T-cell (primary cell): ENCODE measurements at regions not wholly inside any gene's neighbourhood (a gene's known extent, or its start where the extent isn't known, plus 50 kb on each side); places are given as distances from the start of the nearest gene placed in this dataset.

ENCODE experiments used
- ATAC-seq, 4 experiments: fragments of 200-7000 bp in 3 of 4; fragments of 150-1000 bp in 1 of 4; cut with Tn5 transposase; replicated peaks in 1 of 4; 1 replicate in 3 of 4; 2 replicates in 1 of 4; pipeline ENCODE4 v1.10.0; 2021; ENCODE audit warnings: moderate library complexity in 3 of 4, mild to moderate bottlenecking in 2 of 4, moderate number of reproducible peaks in 1 of 4
- CTCF ChIA-PET, 2 donors: fragments of 300-600 bp; sonication (Branson Sonifier 250); formaldehyde crosslinking; loops; one replicate each; lab custom pipeline; 2022; ENCODE audit warnings: antibody characterized with exemption in 2 of 2; lab: Charles Lee
- POLR2A ChIA-PET, 2 donors: fragments of 300-600 bp; sonication (Branson Sonifier 250); formaldehyde crosslinking; loops; one replicate each; lab custom pipeline; 2022; ENCODE audit warnings: antibody characterized with exemption in 2 of 2; lab: Charles Lee
- DNase-seq, 35 experiments: peaks; one replicate each; pipeline versions ENCODE4 v3.0.0 to v3.0.0-alpha.2; 2013 to 2023
- H3K27ac ChIP-seq: one replicate; pipeline ENCODE4 v1.5.1; 2013; ENCODE audit warnings: low read length
- H3K27me3 ChIP-seq, 2 experiments: replicated peaks in 1 of 2; 1 replicate in 1 of 2; 2 replicates in 1 of 2; pipeline versions ENCODE4 v1.6.1 to v1.7.0; 2013; ENCODE audit warnings: low read length in 1 of 2, mixed read lengths in 1 of 2; ENCODE audit not compliant: control insufficient read depth in 2 of 2, insufficient read depth in 2 of 2; ENCODE audit errors: extremely low read depth in 1 of 2
- H3K36me3 ChIP-seq, 2 donors: 1 replicate in 1 of 2; 2 replicates in 1 of 2; pipeline versions ENCODE4 v1.6.1 to v1.7.0; 2013; ENCODE audit warnings: low read length in 1 of 2; ENCODE audit not compliant: control insufficient read depth in 2 of 2, insufficient read depth in 1 of 2; ENCODE audit errors: extremely low read depth in 1 of 2
- H3K4me1 ChIP-seq, 2 experiments: 1 replicate in 1 of 2; 2 replicates in 1 of 2; pipeline versions ENCODE4 v1.6.1 to v1.7.0; 2013; ENCODE audit warnings: low read length in 2 of 2, mixed read lengths in 1 of 2; ENCODE audit not compliant: insufficient read depth in 2 of 2, control insufficient read depth in 1 of 2; ENCODE audit errors: extremely low read depth in 1 of 2
- H3K4me3 ChIP-seq, 2 donors: 1 replicate in 1 of 2; 2 replicates in 1 of 2; pipeline versions ENCODE4 v1.5.1 to v1.7.0; 2013; ENCODE audit warnings: mild to moderate bottlenecking in 2 of 2, low read length in 1 of 2, moderate library complexity in 1 of 2; ENCODE audit not compliant: control insufficient read depth in 1 of 2; ENCODE audit errors: extremely low read depth in 1 of 2
- H3K9me3 ChIP-seq: 2 replicates; pipeline ENCODE4 v1.7.0; 2013
- H3K27ac Mint-ChIP-seq, 2 donors: one replicate each; pipeline ENCODE4 v1.8.0; 2020 to 2021; ENCODE audit warnings: mild to moderate bottlenecking in 2 of 2, mixed read lengths in 2 of 2
- H3K27me3 Mint-ChIP-seq, 2 donors: one replicate each; pipeline ENCODE4 v1.8.0; 2021 to 2022; ENCODE audit warnings: mixed read lengths in 2 of 2
- H3K36me3 Mint-ChIP-seq: one replicate; pipeline ENCODE4 v1.8.0; 2021; ENCODE audit warnings: mixed read lengths
- H3K4me1 Mint-ChIP-seq, 3 donors: one replicate each; pipeline ENCODE4 v1.8.0; 2020 to 2022; ENCODE audit warnings: mixed read lengths in 3 of 3, mild to moderate bottlenecking in 1 of 3
- H3K4me3 Mint-ChIP-seq, 3 donors: one replicate each; pipeline ENCODE4 v1.8.0; 2020 to 2022; ENCODE audit warnings: mild to moderate bottlenecking in 3 of 3, mixed read lengths in 3 of 3, moderate library complexity in 3 of 3
- H3K9me3 Mint-ChIP-seq, 3 donors: one replicate each; pipeline ENCODE4 v1.8.0; 2020 to 2022; ENCODE audit warnings: mixed read lengths in 3 of 3
- WGBS: methylation state at CpG from one replicate; pipeline ENCODE4 v1.1.5; 2013; ENCODE audit warnings: missing lambda C conversion rate; ENCODE audit not compliant: insufficient coverage; 5-methylcytosine and 5-hydroxymethylcytosine counted together

- no peak overlapping the region for H3K4me3 ChIP-seq
- ATAC-seq (no peak), DNase-seq (no peak)
- no peaks in the 10 kb centered on the region for H3K36me3 ChIP-seq
- no peaks in the 10 kb centered on the region for H3K4me1 ChIP-seq
- no peaks in the 10 kb centered on the region for H3K27me3 ChIP-seq
- no peaks in the 10 kb centered on the region for H3K9me3 ChIP-seq
- Mint-ChIP-seq H3K9me3 (peaks cover 0 to 3% (median 0%) of the 10 kb centered on the region in 3 donors), H3K4me3 (no peak overlapping the region), H3K36me3 (no peaks in the 10 kb centered on the region), H3K27me3 (peaks cover 0 to 2% of the 10 kb centered on the region in 2 donors), H3K27ac (no peak overlapping the region), H3K4me1 (no peaks in the 10 kb centered on the region)
- CTCF ChIA-PET = no interaction called here
- 76% methylated on average over 3 of the region's 3 CpGs for WGBS
- no peak overlapping the region for H3K27ac ChIP-seq
- POLR2A ChIA-PET = no interaction called here
Observed at GRCh38 chr5:116806836-116807235, 232.2 kb upstream of the SEMA6A start.

- Mint-ChIP-seq H3K36me3 (no peaks in the 10 kb centered on the region), H3K27me3 (peaks cover under 1 to 3% of the 10 kb centered on the region in 2 donors), H3K27ac (no peak overlapping the region), H3K4me3 (no peak overlapping the region), H3K4me1 (no peaks in the 10 kb centered on the region), H3K9me3 (peaks cover 0 to 5% (median under 1%) of the 10 kb centered on the region in 3 donors)
- H3K27ac ChIP-seq = no peak overlapping the region
- H3K27me3 ChIP-seq = no peaks in the 10 kb centered on the region
- ATAC-seq (no peak), DNase-seq (no peak)
- H3K4me1 ChIP-seq = no peaks in the 10 kb centered on the region
- H3K4me3 ChIP-seq = no peak overlapping the region
- no peaks in the 10 kb centered on the region for H3K9me3 ChIP-seq
- H3K36me3 ChIP-seq = no peaks in the 10 kb centered on the region
- POLR2A ChIA-PET = no interaction called here
- no CpG with 5 or more reads among the region's 3 CpGs for WGBS
- CTCF ChIA-PET = no interaction called here
Observed at GRCh38 chr5:116799401-116799800, 224.8 kb upstream of the SEMA6A start.

- DNase-seq (no peak), ATAC-seq (no peak)
- CTCF ChIA-PET = no interaction called here
- Mint-ChIP-seq H3K4me3 (no peak overlapping the region), H3K36me3 (no peaks in the 10 kb centered on the region), H3K4me1 (no peaks in the 10 kb centered on the region), H3K27ac (no peak overlapping the region), H3K27me3 (no peaks in the 10 kb centered on the region), H3K9me3 (peaks cover 0 to 3% (median under 1%) of the 10 kb centered on the region in 3 donors)
- POLR2A ChIA-PET = no interaction called here
- Histone ChIP-seq H3K27ac (no peak overlapping the region), H3K36me3 (no peaks in the 10 kb centered on the region), H3K4me3 (no peak overlapping the region), H3K27me3 (no peaks in the 10 kb centered on the region), H3K4me1 (no peaks in the 10 kb centered on the region), H3K9me3 (no peaks in the 10 kb centered on the region)
- 100% methylated on average over 1 of the region's 2 CpGs for WGBS
Observed at GRCh38 chr5:116795189-116795588, 220.6 kb upstream of the SEMA6A start.

- Mint-ChIP-seq H3K27me3 (no peaks in the 10 kb centered on the region), H3K4me1 (no peaks in the 10 kb centered on the region), H3K9me3 (peaks cover 5 to 8% (median 6%) of the 10 kb centered on the region in 3 donors), H3K36me3 (no peaks in the 10 kb centered on the region), H3K4me3 (no peak overlapping the region), H3K27ac (no peak overlapping the region)
- POLR2A ChIA-PET = no interaction called here
- no peaks in the 10 kb centered on the region for H3K4me1 ChIP-seq
- no peaks in the 10 kb centered on the region for H3K27me3 ChIP-seq
- H3K9me3 ChIP-seq = no peaks in the 10 kb centered on the region
- H3K4me3 ChIP-seq = no peak overlapping the region
- CTCF ChIA-PET = no interaction called here
- H3K27ac ChIP-seq = no peak overlapping the region
- H3K36me3 ChIP-seq = no peaks in the 10 kb centered on the region
- ATAC-seq = no peak
- DNase-seq = no peak
- WGBS = no CpG with 5 or more reads among the region's 1 CpG
Observed at GRCh38 chr5:116789522-116789921, 214.9 kb upstream of the SEMA6A start.

- Histone ChIP-seq H3K4me3 (no peak overlapping the region), H3K4me1 (no peaks in the 10 kb centered on the region), H3K9me3 (no peaks in the 10 kb centered on the region), H3K27ac (no peak overlapping the region), H3K36me3 (no peaks in the 10 kb centered on the region), H3K27me3 (no peaks in the 10 kb centered on the region)
- Mint-ChIP-seq H3K36me3 (no peaks in the 10 kb centered on the region), H3K27ac (no peak overlapping the region), H3K27me3 (no peaks in the 10 kb centered on the region), H3K9me3 (peaks cover 5 to 8% (median 6%) of the 10 kb centered on the region in 3 donors), H3K4me1 (no peaks in the 10 kb centered on the region), H3K4me3 (no peak overlapping the region)
- ChIA-PET CTCF (no interaction called here), POLR2A (no interaction called here)
- DNase-seq = no peak
- ATAC-seq = no peak
- no CpG with 5 or more reads among the region's 4 CpGs for WGBS
Observed at GRCh38 chr5:116788851-116789403, 214.3 kb upstream of the SEMA6A start.

GRCh38 chr5:116787570-116787969 lies 212.9 kb upstream of the SEMA6A start:
- no peaks in the 10 kb centered on the region for H3K4me1 ChIP-seq
- ChIA-PET POLR2A (no interaction called here), CTCF (no interaction called here)
- H3K27me3 ChIP-seq = no peaks in the 10 kb centered on the region
- no peak overlapping the region for H3K4me3 ChIP-seq
- H3K36me3 ChIP-seq = no peaks in the 10 kb centered on the region
- H3K9me3 Mint-ChIP-seq = peaks cover 5 to 8% (median 6%) of the 10 kb centered on the region in 3 donors
- H3K36me3 Mint-ChIP-seq = no peaks in the 10 kb centered on the region
- no peaks in the 10 kb centered on the region for H3K27me3 Mint-ChIP-seq
- no peaks in the 10 kb centered on the region for H3K4me1 Mint-ChIP-seq
- no peaks in the 10 kb centered on the region for H3K9me3 ChIP-seq
- no peak overlapping the region for H3K27ac Mint-ChIP-seq
- no CpG with 5 or more reads among the region's 2 CpGs for WGBS
- ATAC-seq = no peak
- H3K27ac ChIP-seq = no peak overlapping the region
- no peak for DNase-seq
- no peak overlapping the region for H3K4me3 Mint-ChIP-seq

GRCh38 chr5:116785106-116785505 lies 210.5 kb upstream of the SEMA6A start:
- CTCF ChIA-PET = no interaction called here
- DNase-seq = no peak
- POLR2A ChIA-PET = no interaction called here
- H3K27ac Mint-ChIP-seq = no peak overlapping the region
- Histone ChIP-seq H3K36me3 (no peaks in the 10 kb centered on the region), H3K4me3 (no peak overlapping the region), H3K27ac (no peak overlapping the region), H3K4me1 (no peaks in the 10 kb centered on the region), H3K9me3 (no peaks in the 10 kb centered on the region), H3K27me3 (no peaks in the 10 kb centered on the region)
- no peak overlapping the region for H3K4me3 Mint-ChIP-seq
- no peak for ATAC-seq
- H3K36me3 Mint-ChIP-seq = no peaks in the 10 kb centered on the region
- H3K27me3 Mint-ChIP-seq = no peaks in the 10 kb centered on the region
- H3K4me1 Mint-ChIP-seq = no peaks in the 10 kb centered on the region
- 84% methylated on average over 3 of the region's 4 CpGs for WGBS
- peaks cover 4 to 9% (median 5%) of the 10 kb centered on the region in 3 donors for H3K9me3 Mint-ChIP-seq
